HG02571 (cell line): ENCODE measurements at regions not wholly inside any gene's neighbourhood (a gene's known extent, or its start where the extent isn't known, plus 50 kb on each side); places are given as distances from the start of the nearest gene placed in this dataset.
"Not testable (repeated sequence)": the region's sequence is repeated elsewhere in the genome, so short reads cannot be mapped to it uniquely, and the experiment has no call there.

ENCODE experiments used
- ATAC-seq: cut with Tn5 transposase; IDR thresholded peaks from one replicate; pipeline ENCODE4 v1.9.1; 2021; ENCODE audit warnings: mild to moderate bottlenecking, moderate library complexity; ENCODE audit not compliant: unreplicated experiment

DNA sequence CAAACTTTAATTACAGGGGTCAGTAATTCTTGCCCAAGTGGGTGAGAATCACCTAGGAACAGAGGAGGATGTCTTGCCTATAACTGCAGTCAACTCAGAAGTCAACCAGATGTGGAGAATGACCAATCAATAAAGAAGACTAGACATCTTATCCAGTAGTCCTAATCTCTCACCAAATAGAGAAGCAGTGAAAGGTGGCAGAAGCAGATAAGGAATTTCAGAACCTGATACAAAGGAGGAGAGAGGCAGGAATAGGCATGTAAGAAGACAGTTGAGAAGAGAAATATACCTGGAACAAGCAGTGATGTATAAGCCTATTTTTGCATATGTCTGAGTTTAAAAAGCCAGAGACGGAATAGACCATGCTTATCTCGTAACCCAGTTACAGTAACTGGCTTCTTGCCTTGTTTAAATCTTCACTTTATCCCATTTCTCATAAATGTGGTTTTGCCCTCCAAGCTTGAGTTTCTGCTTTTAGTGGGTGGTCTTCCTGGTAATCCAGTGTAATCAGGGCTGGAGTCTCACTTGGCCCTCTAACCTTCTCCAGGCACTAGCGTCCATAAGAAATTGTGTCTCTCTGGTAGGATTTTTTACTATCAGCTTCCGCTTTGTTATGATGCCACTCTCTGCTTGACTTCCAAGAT is 401.0 kb downstream of the SUCLG1 start:
- no peak for ATAC-seq

DNA sequence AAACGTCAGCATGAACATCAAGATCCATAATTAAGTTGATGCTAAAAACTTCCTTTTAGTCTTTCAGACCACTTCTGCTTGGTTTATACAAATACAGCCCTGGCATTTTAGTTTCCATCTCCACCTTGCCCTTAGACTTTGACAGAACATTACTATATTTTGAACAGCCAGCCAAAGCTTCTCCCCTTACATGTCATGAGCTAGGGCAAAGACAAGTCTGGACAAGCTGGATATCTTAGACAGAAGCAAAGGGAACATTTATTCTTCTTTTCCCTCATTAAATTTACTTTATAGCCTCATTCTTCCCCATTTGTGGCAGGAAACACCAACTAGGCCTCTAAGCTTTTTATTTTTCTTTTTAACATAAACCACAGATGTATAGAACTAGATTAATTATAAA is 403.3 kb downstream of the SUCLG1 start:
- ATAC-seq = no peak

DNA sequence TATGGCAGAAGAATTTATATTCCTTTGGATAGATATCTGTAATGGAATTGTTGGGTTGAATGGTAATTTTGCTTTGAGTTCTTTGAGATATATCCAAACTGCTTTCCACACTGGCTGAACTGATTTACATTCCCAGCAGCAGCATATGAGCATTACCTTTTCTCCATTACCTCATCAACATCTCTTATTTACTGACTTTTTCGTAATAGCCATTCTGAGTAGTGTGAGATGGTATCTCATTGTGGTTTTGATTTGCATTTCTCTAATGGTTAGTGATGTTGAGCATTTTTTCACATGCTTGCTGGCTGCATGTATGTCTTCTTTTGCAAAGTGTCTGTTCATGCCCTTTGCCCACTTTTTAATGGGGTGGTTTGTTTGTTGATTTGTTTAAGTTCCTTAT is 404.5 kb downstream of the SUCLG1 start:
- ATAC-seq = not testable (repeated sequence)

DNA sequence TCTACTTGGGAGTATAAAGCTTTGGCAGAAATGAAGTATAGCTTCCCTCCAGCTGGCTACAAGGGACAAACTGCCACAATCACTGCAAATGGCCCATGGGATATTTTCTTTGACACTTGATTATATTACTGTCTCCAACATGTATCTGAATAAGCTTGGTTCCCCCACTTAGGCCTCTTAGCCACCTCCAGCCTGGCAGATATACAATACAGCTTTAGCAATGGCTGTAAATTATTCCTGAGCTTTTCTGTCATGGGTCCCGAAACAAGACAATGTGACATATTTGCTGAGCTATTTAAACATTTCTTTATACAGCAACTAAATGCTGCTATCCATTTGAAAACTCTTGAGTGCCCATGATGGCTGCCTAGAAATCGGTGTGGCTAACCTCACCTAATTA is 406.2 kb downstream of the SUCLG1 start:
- no peak for ATAC-seq

DNA sequence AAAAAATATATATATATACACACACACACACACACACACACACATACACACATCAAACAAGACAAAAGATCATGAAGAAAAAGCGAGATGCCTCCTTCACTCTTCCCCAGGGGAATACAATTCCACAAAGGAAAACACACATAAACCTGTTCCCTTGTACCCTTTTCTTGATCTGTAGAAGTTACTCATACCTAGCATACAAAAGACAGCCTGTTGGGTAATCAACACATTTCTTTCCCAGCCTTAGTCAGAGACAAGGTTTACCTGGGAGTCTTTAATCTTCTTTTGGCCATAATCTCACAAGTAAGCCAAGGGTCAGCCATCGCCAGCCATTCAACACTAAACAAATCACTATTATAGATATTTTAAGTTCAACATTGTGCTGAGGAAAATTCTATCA is 407.0 kb downstream of the SUCLG1 start:
- no peak for ATAC-seq

DNA sequence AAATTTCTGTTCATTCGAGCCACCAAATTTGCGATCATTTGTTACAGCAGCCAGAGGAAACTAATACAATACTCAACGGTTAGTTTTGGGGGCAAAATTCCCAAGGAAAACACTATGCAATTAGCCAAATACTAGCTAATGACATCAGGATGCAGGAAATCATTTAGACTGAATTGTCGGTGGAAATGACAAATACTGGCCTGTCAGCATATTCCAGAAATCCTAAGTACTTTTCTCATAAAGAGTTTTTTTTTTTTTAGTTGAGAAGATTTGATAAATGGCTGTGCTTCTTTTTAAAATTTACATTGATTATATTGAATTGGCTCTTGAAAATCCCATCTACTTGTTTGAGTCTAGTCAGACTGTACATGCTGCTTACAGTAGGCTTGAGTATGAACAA is 410.1 kb downstream of the SUCLG1 start:
- no peak for ATAC-seq

DNA sequence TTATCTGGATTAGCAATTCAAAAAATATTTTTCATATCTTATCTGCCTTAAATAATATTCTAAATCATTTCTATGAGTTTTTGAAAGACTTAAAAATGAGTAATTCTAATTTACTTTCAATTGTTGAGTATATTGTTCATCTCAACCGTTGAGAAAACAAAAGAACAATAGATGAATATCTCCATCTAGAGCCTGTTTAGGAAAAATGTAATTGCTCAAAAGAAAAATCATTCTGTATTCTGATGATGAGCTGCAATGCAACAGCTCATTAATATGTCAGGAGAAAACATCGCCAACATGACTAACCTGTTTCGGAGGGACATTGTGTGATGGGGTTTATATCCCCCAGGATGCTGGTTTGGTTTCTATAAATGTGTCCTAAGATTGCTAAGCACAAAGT is 417.6 kb downstream of the SUCLG1 start:
- ATAC-seq = no peak

DNA sequence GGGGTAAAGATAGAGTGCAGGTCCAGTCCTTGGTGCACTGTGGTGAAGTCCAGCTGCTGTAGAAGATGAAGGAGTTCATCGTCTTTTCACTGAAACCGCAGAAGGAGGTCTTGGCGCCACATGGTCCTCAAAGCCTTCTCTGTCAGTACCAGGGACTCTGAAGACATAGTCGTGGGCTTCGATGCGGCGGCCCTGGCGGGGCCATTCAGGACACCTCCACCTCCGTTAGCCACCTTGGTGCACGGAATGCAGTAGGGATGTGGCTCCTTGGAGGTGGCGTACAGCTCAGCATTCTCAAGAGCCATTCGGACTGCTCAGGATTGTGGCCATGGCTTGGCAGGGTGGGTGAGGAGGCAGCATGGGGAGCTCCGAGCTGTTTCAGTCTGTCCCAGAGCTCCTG is 418.8 kb downstream of the SUCLG1 start:
- ATAC-seq = no peak

DNA sequence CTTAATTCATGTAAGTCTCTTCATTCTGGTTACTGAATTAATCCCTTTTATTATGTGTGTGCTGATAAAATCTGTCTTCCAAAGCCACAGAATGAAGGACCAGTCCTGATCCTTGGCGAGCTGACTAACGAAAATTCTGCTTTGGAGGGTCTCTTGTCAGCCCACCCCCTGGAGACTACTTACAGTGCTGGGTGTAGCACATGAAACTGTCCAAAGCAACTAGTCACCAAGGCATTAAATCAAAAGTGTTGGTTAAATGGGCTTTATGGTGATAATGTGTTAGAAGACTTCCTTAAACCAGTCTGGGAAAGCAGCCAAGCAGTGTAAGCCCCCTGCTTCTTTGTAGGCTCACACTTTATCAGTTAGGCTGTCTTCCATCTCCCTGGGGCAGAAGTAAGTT is 420.2 kb downstream of the SUCLG1 start:
- no peak for ATAC-seq

DNA sequence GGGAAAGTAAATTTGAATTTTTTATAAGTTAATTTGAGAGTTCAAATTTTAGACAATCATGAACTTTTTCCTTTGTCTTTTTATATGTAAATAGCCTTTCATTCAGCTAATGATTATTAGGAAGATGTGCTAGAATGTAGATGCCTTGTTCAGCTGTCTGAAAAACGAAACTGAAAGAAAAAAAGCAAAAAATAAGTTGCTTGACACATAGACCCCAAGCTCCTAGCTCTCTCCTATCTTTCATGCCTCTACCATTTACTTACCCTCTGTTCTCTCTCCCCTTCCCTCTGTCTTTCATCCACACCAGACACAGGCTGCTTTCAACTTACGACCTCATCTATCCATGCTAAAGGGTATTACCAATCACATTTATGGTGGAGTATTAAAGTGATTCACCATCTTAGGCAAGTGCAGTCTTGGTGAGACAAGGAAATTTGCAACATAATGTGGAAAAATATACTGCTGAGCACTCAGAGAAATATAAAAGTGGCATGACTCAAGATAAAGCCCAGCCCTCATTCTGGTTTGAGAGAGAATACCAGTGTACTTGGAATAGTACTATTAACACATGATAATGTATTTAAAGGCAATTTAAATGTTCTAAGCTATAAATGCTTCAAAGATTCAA is 425.6 kb downstream of the SUCLG1 start:
- no peak for ATAC-seq

DNA sequence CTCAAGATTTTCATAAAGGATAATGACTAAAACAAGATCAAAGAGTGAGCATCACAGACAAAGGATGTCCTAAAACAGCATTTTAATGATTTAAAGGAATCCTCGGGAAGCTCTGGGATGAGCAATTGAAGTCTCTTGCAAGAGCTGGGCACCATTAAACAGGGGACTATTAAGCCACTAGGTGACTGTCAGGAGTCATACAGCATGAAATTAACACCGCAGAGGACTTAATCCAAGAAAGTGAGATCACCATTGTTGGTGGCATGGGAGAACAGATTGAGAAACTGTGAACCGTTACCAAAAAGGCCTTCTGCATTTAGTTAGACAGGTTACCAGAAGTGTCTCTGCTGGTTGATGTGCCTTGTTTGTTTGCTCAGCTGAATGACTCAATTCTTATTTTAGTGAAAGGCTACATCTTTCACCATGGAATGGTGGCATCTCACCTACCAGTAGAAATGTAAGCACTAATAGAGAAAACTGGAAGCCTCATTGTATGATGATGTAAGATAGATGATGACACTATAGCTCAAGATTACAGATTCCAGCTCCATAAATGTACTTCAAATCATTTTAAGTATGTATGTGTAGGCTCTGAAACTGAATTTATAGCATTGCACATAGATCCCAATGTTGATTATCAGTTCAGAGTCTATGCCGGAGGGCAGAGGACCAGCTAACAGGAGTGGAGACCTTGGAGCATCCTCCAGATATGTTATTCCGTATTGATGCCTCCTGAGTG is 427.6 kb downstream of the SUCLG1 start:
- ATAC-seq = no peak

DNA sequence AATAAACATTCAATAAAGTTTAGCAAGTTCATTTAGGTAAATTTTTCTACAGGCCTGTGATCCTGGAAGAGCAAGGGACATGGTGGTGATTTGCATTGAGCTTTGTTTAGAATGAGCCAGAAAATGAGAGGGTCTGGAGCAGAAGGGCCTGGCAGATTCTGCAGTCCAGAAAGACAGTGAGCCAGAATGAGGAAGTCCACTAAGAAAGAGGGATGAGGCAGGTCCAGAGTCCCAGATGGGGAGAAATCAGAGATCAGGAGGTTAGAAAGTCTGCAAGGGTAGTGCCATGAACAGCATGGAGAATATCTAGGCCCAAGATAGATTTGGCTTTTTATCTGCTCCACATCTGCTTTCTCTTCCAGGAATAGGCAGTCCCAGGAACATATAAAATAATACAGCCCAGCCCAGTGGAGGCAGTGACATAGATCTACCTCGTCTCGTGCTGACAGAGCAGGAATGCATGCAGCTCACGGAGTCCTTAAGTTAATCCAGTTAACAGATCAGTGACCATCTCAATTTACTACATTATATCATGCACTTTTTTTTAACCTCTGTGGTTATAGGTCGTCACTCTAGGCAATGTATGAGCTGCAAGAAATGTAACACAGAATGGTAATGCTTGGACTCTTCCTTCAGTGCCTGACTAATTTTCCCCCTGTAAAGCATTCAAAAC is 429.0 kb downstream of the SUCLG1 start:
- no peak for ATAC-seq

DNA sequence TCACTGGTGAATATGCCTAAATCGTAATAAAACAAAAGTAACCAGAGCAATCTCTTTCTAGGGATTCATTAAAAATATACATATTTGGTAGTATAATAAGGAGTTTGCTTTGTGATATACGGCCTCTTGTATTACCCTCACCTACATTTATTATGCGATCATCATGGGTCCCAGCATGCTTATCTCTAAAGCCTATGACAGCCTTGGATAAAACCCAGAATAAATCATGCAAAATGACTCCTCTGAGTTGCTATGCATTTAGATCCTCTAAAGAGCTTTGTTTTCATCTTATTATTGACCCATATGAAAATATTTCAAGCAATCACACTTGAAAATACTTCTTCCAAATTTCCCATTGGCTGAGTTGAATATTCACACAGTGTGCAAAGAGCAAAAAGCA is 432.3 kb downstream of the SUCLG1 start:
- ATAC-seq = no peak

DNA sequence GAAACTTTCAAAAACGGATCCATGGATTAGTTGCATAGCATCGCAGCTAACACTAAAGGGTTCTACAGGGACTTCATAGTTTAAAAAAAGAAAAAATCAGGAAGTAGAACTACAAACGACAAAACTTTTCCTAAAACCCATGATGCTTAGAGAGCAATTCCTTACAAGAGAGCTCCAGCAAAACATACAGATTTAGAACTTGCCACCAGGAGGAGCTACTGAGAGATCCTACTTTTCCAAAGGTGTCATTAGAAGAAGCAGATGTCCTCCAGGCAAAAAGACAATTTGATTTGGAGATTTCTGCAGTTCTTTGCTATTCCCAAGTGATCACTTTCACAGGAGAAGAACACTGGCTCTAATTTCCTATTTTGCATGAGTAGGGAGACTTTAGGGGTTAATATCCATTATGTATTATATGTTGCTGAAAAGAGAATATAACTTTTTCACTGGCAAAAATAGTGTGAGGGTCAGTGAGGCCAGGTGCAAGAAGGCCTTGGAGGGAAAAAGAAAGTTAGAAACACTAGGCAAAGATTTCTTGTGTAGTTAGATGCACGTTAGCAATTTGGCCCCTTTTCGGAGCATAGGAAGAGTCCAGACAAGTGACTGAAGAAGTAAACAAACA is 436.2 kb downstream of the SUCLG1 start:
- no peak for ATAC-seq

DNA sequence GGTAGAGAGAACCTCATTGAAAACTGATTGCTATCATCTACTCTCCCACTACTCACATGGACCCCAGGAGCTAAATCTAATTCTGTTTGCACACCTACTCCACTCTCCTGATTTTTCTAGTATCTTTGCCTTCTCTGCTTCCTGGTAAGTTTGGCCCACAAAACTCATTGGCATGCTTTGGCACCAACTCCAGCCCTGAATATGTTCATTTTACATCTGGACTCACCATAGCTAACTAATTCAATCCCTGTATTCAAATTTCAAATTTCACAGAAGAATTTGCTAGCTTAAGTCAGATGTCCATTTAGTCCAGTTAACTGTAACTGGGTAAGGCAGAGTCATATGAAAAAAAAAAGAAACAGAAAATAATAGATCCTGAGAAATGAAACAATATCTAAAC is 442.1 kb downstream of the SUCLG1 start:
- ATAC-seq = no peak

DNA sequence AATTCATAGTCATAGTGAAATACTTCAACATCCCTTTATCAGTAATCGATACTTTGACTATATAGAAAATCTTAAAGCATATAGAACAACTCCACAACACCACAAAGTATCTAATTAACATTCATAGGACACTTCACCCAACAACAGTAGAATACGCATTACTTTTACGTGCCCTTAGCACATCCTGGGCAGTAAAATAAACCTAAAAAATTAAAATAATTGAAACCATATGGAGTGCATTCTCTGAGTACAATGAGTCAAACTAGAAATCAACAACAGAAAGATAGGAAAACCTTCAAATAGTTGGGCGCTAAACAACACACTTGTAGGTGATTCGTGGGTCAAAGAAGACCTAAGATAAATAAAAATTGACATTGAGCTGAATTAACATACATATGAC is 442.9 kb downstream of the SUCLG1 start:
- ATAC-seq = no peak

DNA sequence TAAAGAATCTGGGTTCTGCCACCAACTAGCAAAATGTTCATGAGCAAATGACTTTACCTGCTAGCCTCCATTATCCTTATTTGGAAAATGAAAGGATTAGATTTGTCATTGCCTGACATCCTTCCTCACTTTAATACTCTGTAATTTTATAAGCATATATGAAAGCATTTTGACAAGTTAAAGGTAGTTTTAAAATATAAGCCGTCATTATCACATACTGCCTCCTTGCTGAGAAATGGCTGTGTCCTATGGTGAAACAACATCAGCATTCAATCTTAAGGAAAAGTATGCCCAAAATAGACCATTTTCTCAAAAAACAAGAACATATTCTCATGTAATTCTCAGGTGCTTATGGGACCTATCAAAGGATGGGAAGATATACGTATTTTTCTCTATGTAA is 461.2 kb downstream of the SUCLG1 start:
- no peak for ATAC-seq

DNA sequence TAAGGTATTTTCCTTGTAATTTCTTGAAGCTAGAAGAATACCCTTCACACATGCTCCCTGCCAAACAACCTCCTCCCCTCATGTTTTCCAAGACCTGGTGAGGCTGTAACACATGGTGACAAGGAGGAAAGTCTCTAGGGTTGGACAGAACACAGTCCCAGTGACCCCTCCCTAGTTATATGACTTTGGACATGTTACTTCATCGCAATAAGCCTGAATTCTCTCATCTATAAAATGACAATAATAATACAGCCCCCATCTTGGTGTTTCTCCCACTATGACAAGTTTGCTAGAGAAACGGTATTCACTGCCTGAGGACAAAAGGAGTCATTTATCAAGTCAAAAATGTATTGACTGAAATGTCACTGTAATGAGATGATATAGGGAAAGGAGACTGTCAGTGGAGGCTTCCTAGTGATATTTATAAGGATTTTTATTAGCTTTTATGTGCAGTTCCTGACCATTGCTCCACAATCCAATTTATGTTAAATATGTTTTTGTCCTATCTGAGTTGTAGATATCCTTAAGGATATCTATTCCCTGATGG is 464.4 kb downstream of the SUCLG1 start:
- ATAC-seq = no peak

DNA sequence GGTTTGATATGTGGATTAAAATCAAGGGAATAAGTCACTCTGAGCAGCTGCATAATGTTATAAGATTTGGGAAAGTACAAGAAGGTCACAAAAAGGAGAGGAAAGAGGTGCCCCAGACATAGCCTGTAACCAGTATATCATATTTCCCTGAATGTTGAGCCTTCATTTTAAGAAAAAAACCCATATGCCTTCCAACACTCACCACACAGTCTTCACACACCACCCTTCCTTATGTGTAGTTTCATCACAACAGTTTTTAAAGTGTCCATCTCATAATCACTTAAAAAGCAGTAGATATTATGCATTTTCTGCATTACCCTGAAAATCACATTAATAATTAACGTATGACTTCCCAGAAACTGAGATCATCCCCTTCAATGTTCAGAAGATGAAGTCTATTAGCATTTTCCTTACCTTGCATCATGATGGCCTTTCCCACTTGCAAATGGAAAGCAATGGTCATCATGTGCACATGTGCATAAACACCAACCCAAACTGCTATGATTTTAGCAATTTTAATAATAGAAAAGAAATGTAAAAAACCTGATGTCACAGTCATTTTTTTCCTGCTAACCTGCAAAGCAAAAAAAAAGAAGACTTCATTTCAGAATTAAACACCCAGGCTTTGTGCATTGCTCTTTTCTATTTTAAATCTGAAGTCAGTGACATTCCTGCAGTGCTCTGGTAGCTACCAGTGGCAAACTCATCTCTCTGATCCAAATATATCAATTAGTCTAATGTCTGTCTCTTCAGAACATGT is 465.0 kb downstream of the SUCLG1 start:
- ATAC-seq = no peak

DNA sequence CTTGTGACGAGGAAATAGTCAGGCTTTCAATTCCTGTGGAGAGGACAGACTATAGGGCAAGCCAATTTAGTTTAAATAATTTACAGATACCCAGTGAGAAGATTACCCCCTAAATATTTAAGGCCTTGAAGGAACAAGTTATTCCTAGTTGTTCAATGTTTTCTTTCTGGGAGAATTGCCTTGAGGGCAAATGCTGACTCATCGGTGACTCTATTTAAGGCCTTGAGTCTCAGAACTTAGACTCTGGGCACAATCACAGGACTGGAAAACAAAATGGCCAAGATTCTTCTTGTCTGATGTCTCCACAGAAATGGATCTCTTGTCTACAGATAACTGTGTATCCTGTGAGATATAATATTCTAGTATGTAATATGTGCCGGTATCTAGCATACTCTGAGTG is 467.1 kb downstream of the SUCLG1 start:
- ATAC-seq = no peak
